Stimulated activated CD4-positive, alpha-beta T cell treated with anti-CD3 and anti-CD28 coated beads, Interleukin-1b, Interleukin-23, amount 100 ng/mL, for 4 hours (primary cell): ENCODE measurements at regions not wholly inside any gene's neighbourhood (a gene's known extent, or its start where the extent isn't known, plus 50 kb on each side); places are given as distances from the start of the nearest gene placed in this dataset.
"Not testable (repeated sequence)": the region's sequence is repeated elsewhere in the genome, so short reads cannot be mapped to it uniquely, and the experiment has no call there.

Source experiments
- DNase-seq, 2 donors: peaks; one replicate each; pipeline ENCODE4 v3.0.0-alpha.2; 2020; ENCODE audit warnings: low read depth in 2 of 2

DNA sequence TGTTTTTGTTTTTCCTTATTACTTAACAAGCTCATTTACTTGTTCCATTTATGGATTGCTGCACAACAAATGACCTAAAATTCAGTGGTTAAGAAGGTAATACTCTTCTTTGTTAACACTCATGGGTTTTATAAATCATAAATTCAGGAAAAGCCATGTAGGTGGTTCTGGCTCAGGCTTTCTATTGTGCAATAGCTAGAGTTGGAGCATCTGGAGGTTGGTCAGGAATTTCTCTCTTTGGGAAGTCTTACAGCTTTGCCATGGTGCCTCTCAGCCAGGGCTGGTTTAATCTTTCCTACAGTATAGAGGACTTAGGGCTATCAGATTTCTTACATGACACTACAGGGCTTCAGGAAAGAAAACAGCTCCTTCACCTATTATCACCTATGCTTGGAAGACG, 1677.1 kb downstream of the KCNT2 start:
- DNase-seq, result no peak

DNA sequence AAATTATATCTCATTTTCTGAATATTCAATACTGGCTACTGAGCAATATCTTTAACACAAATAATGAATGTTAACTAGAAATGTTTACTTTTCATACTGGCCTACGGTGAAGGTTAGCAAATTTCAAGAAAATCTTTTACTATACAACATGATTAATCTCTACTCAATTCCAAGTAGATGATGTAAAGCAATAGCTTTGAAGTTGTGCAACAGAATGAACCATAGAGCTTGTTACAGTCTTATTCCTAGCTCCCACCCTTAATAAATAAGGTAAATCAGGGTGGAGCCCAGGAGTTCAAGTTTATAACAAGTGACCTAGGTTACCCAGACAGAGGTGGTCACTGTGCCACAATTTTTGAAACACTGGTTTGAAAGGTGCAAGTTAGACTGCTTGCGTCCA, 1678.1 kb downstream of the KCNT2 start:
- no peak for DNase-seq

GRCh38 chr1:194929357-194929756, 1678.9 kb downstream of the KCNT2 start:
- DNase-seq, result no peak

GRCh38 chr1:194919146-194919545, 1689.1 kb downstream of the KCNT2 start:
- no peak for DNase-seq

- no peak for DNase-seq
Measured at GRCh38 chr1:194917769-194918168, 1690.5 kb downstream of the KCNT2 start.

- DNase-seq, result no peak
Measured at GRCh38 chr1:194908643-194909042, 1699.6 kb downstream of the KCNT2 start.

GRCh38 chr1:194903524-194903923, 1704.7 kb downstream of the KCNT2 start:
- DNase-seq, result no peak

GRCh38 chr1:194889310-194889709, 1702.9 kb upstream of the B3GALT2 start:
- no peak for DNase-seq

GRCh38 chr1:194870860-194871259, 1684.4 kb upstream of the B3GALT2 start:
- DNase-seq, result no peak

- no peak for DNase-seq
Measured at GRCh38 chr1:194866153-194866552, 1679.7 kb upstream of the B3GALT2 start.

- no peak for DNase-seq
Measured at GRCh38 chr1:194865383-194865782, 1679.0 kb upstream of the B3GALT2 start.

GRCh38 chr1:194862129-194862528, 1675.7 kb upstream of the B3GALT2 start:
- DNase-seq, result no peak

GRCh38 chr1:194860248-194861201, 1674.1 kb upstream of the B3GALT2 start:
- DNase-seq, result no peak

DNA sequence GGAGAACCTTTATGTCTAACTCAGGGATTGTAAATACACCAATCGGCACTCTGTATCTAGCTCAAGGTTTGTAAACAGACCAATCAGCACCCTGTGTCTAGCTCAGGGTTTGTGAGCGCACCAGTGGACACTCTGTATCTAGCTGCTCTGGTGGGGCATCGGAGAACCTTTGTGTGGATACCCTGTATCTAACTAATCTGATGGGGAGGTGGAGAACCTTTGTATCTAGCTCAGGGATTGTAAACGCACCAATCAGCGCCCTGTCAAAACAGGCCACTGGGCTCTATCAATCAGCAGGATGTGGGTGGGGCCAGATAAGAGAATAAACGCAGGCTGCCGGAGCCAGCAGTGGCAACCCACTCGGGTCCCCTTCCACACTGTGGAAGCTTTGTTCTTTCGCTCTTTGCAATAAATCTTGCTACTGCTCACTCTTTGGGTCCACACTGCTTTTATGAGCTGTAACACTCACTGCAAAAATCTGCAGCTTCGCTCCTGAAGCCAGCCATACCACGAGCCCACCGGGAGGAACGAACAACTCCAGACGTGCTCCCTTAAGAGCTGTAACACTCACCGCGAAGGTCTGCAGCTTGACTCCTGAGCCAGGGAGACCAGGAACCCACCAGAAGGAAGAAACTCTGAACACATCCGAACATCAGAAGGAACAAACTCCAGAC, 1673.2 kb upstream of the B3GALT2 start:
- not testable (repeated sequence) for DNase-seq

DNA sequence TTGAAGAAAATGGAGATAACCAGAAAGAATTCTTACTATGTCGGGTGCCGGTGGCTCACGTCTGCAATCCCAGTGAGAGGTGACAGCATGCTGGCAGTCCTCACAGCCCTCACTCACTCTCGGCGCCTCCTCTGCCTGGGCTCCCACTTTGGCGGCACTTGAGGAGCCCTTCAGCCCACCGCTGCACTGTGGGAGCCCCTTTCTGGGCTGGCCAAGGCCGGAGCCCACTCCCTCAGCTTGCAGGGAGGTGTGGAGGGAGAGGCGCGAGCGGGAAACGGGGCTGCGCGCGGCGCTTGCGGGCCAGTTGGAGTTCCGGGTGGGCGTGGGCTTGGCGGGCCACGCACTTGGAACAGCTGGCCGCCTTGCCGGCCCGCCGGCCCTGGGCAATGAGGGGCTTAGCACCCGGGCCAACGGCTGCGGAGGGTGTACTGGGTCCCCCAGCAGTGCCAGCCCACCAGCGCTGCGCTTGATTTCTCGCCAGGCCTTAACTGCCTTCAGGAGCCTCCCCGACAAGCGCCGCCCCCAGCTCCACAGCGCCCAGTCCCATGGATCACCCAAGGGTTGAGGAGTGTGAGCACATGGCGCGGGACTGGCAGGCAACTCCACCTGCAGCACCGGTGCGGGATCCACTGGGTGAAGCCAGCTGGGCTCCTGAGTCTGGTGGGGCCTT, 1672.5 kb upstream of the B3GALT2 start:
- not testable (repeated sequence) for DNase-seq

DNA sequence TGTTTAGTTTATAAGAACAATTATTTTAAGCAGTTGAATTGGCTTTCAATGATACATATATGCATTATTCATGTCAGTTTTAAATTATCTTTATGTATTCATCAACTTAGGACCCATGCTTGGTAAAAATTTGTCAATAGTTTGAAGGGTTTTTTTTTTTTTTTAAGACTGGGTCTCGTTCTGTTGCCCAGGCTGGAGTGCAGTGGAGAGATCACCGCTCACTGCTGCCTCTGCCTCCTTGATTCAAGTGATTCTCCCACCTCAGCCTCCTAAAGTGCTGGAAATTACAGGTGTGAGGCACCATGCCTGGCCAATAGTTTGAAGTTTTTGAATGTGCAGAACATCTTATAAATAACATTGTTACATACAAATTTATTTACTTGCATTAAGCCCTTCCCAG, 1671.0 kb upstream of the B3GALT2 start:
- DNase-seq, result no peak

DNA sequence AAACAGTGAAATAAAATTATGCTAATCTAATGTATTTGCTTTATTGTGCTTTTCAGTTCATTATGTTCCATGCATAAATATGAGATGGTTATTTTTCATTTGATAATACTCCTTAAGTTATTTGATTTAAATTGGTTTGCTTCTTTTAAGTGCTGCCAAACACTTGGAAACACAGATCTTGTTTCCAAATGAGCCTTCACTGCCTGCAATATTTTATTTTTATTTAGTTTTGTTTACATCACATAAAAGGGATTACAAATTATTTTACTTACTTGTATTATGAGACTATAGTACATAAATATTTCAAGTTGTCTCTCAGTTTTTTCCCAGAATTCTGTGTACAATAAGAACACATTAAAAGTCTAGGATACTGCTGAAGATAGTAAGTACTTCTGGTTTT, 1662.4 kb upstream of the B3GALT2 start:
- no peak for DNase-seq

- DNase-seq, result no peak
Measured at GRCh38 chr1:194846488-194846887, 1660.1 kb upstream of the B3GALT2 start.

DNA sequence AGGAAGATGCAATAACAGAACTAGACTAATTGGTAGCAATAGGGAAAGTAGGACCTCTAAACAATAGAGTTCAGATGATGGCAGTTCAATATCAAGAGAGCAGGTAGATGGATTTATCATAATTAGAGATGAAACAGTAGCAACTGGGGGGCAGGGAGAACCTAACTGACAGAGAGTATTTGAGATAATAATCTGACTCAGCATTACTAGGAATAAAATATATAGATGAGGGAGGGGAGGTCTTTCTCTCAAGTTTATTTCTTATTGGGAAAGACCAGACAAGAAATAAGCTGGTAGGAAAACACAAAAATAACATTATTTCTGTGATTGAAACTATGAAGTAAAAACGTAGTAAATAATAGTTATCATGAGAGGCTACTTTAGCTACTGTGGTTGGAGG, 1656.7 kb upstream of the B3GALT2 start:
- no peak for DNase-seq

- no peak for DNase-seq
Measured at GRCh38 chr1:194833111-194833510, 1646.7 kb upstream of the B3GALT2 start.

DNA sequence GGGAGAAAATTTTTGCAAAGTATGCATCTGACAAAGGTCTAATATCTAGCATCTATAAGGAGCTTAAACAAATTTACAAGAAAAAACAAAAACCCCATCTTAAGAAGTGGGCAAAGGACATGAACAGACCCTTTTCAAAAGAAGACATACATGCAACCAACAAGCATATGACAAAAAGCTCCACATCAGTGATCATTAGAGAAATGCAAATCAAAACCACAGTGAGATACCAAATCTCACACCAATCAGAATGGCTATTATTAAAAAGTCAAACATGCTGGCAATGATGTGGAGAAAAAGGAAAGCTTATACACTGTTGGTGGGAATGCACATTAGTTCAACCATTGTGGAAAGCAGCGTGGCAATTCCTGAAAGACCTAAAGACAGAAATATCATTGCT, 1645.2 kb upstream of the B3GALT2 start:
- not testable (repeated sequence) for DNase-seq

DNA sequence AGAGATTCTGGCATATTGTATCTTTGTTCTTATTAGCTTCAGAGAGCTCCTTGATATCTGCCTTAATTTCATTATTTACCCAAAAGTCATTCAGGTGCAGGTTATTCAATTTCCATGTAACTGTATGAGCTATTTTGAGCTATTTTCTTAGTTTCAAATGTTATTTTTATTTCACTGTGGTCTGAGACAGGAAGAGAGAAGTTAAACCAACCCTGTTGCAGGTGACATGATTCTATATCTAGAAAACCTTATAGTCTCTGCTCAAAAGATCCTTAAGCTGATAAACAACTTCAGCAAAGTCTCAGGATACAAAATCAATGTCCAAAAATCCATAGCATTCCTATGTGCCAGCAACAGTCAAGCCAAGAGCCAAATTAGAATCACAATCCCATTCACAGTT, 1644.0 kb upstream of the B3GALT2 start:
- no peak for DNase-seq

- DNase-seq, result no peak
Measured at GRCh38 chr1:194829492-194829891, 1643.1 kb upstream of the B3GALT2 start.
